HEK293 (cell line): ENCODE measurements at regions not wholly inside any gene's neighbourhood (a gene's known extent, or its start where the extent isn't known, plus 50 kb on each side); places are given as distances from the start of the nearest gene placed in this dataset.

Source experiments
- CTCF ChIA-PET: fragments of 350-600 bp; formaldehyde crosslinking; extraction: SDS; loops from one replicate; lab custom pipeline; 2021; ENCODE audit warnings: antibody characterized with exemption; lab: Yijun Ruan, JAX
- POLR2A ChIA-PET: fragments of 300-600 bp; formaldehyde crosslinking; extraction: SDS; loops from one replicate; lab custom pipeline; 2020; ENCODE audit warnings: antibody characterized with exemption, inconsistent platforms; lab: Yijun Ruan, JAX
- H3K27ac ChIP-seq: fragments of 200-500 bp; sonication (Bioruptor generic); 2 replicates; pipeline ENCODE4 v1.5.1; 2014; ENCODE audit warnings: low read depth, low read length, control low read depth, inconsistent platforms; ENCODE audit errors: extremely low read depth
- H3K36me3 ChIP-seq, 2 experiments: fragments of 200-500 bp in 1 of 2; sonication (Bioruptor generic) in 1 of 2; 1 replicate in 1 of 2; 2 replicates in 1 of 2; pipeline ENCODE4 v1.5.1; 2014 to 2017; ENCODE audit warnings: inconsistent platforms in 2 of 2, low read length in 2 of 2; ENCODE audit not compliant: control insufficient read depth in 2 of 2, insufficient read depth in 1 of 2
- H3K4me1 ChIP-seq: fragments of 200-500 bp; sonication (Bioruptor generic); 2 replicates; pipeline ENCODE4 v1.5.1; 2014; ENCODE audit warnings: mild to moderate bottlenecking, low read length, inconsistent platforms; ENCODE audit not compliant: control insufficient read depth, insufficient read depth
- H3K4me3 ChIP-seq: 2 replicates; pipeline ENCODE4 v1.5.1; 2011; ENCODE audit warnings: low read depth, mild to moderate bottlenecking, control low read depth, low read length, moderate library complexity
- H3K9me3 ChIP-seq: fragments of 200-500 bp; sonication (Bioruptor generic); 2 replicates; pipeline ENCODE4 v1.5.1; 2014; ENCODE audit warnings: low read depth, low read length, inconsistent platforms; ENCODE audit not compliant: control insufficient read depth, insufficient read depth
- EGR2 ChIP-seq: fragments of 450-650 bp; formaldehyde crosslinking; IDR thresholded peaks from 2 replicates; pipeline ENCODE4 v1.5.1; 2016; ENCODE audit warnings: low read depth, missing biosample characterization, missing genetic modification characterization
- GFI1B ChIP-seq: fragments of 450-650 bp; formaldehyde crosslinking; IDR thresholded peaks from 2 replicates; pipeline ENCODE4 v1.5.1; 2016; ENCODE audit warnings: missing biosample characterization, missing genetic modification characterization
- GLIS2 ChIP-seq: fragments of 450-650 bp; formaldehyde crosslinking; IDR thresholded peaks from 2 replicates; pipeline ENCODE4 v1.5.1; 2016; ENCODE audit warnings: missing biosample characterization, missing genetic modification characterization
- HOXD13 ChIP-seq: sonication (generic); formaldehyde crosslinking; IDR thresholded peaks from 2 replicates; pipeline ENCODE4 v1.8.0; 2022; ENCODE audit warnings: missing genetic modification reagents, borderline replicate concordance
- KLF1 ChIP-seq: fragments of 450-650 bp; formaldehyde crosslinking; IDR thresholded peaks from 2 replicates; pipeline ENCODE4 v1.5.1; 2016; ENCODE audit warnings: missing biosample characterization, missing genetic modification characterization
- KLF7 ChIP-seq: fragments of 450-650 bp; formaldehyde crosslinking; IDR thresholded peaks from 2 replicates; pipeline ENCODE4 v1.5.1; 2016; ENCODE audit warnings: missing biosample characterization, missing genetic modification characterization, borderline replicate concordance
- MEIS1 ChIP-seq: sonication (generic); formaldehyde crosslinking; IDR thresholded peaks from 2 replicates; pipeline ENCODE4 v1.8.1; 2022; ENCODE audit warnings: missing genetic modification reagents, mild to moderate bottlenecking, borderline replicate concordance
- OSR2 ChIP-seq: fragments of 450-650 bp; formaldehyde crosslinking; IDR thresholded peaks from 2 replicates; pipeline ENCODE4 v1.5.1; 2016; ENCODE audit warnings: missing biosample characterization, missing genetic modification characterization
- ZFP37 ChIP-seq: fragments of 450-650 bp; formaldehyde crosslinking; IDR thresholded peaks from 2 replicates; pipeline ENCODE4 v1.5.1; 2016; ENCODE audit warnings: missing biosample characterization, missing genetic modification characterization
- ZFP69B ChIP-seq: fragments of 450-650 bp; formaldehyde crosslinking; IDR thresholded peaks from 2 replicates; pipeline ENCODE4 v1.5.1; 2016; ENCODE audit warnings: missing biosample characterization, missing genetic modification characterization
- ZIC2 ChIP-seq: fragments of 450-650 bp; formaldehyde crosslinking; IDR thresholded peaks from 2 replicates; pipeline ENCODE4 v1.5.1; 2016; ENCODE audit warnings: missing biosample characterization, missing genetic modification characterization
- ZNF114 ChIP-seq: fragments of 450-650 bp; formaldehyde crosslinking; IDR thresholded peaks from 2 replicates; pipeline ENCODE4 v1.5.0; 2017; ENCODE audit warnings: missing biosample characterization, missing genetic modification characterization
- ZNF133 ChIP-seq: fragments of 450-650 bp; formaldehyde crosslinking; IDR thresholded peaks from 2 replicates; pipeline ENCODE4 v1.5.1; 2016; ENCODE audit warnings: missing biosample characterization, missing genetic modification characterization
- ZNF140 ChIP-seq: fragments of 450-650 bp; formaldehyde crosslinking; IDR thresholded peaks from 2 replicates; pipeline ENCODE4 v1.5.1; 2016; ENCODE audit warnings: missing biosample characterization, missing genetic modification characterization
- ZNF184 ChIP-seq: fragments of 450-650 bp; IDR thresholded peaks from 2 replicates; pipeline ENCODE4 v1.5.1; 2018; ENCODE audit warnings: missing biosample characterization, mild to moderate bottlenecking, missing genetic modification characterization
- ZNF19 ChIP-seq: fragments of 450-650 bp; formaldehyde crosslinking; IDR thresholded peaks from 2 replicates; pipeline ENCODE4; 2016; ENCODE audit warnings: missing biosample characterization, missing genetic modification characterization, low read depth
- ZNF37A ChIP-seq: fragments of 450-650 bp; IDR thresholded peaks from 2 replicates; pipeline ENCODE4 v1.5.1; 2018; ENCODE audit warnings: missing biosample characterization, missing genetic modification characterization
- ZNF394 ChIP-seq: fragments of 450-650 bp; formaldehyde crosslinking; IDR thresholded peaks from 2 replicates; pipeline ENCODE4 v1.5.1; 2016; ENCODE audit warnings: missing biosample characterization, missing genetic modification characterization, mild to moderate bottlenecking, moderate library complexity, borderline replicate concordance
- ZNF433 ChIP-seq: fragments of 450-650 bp; formaldehyde crosslinking; IDR thresholded peaks from 2 replicates; pipeline ENCODE4 v1.5.1; 2016; ENCODE audit warnings: missing biosample characterization, missing genetic modification characterization, low read depth
- ZNF555 ChIP-seq: fragments of 450-650 bp; formaldehyde crosslinking; conservative IDR thresholded peaks from 2 replicates; pipeline ENCODE4 v1.5.1; 2017; ENCODE audit warnings: missing biosample characterization, mild to moderate bottlenecking, missing genetic modification characterization, inconsistent platforms
- ZNF560 ChIP-seq: fragments of 450-650 bp; formaldehyde crosslinking; IDR thresholded peaks from 2 replicates; pipeline ENCODE4 v1.5.1; 2017; ENCODE audit warnings: missing biosample characterization, missing genetic modification characterization, borderline replicate concordance
- ZNF561 ChIP-seq: fragments of 450-650 bp; IDR thresholded peaks from 2 replicates; pipeline ENCODE4 v1.5.1; 2018; ENCODE audit warnings: missing biosample characterization, missing genetic modification characterization, borderline replicate concordance
- ZNF670 ChIP-seq: fragments of 450-650 bp; formaldehyde crosslinking; IDR thresholded peaks from 2 replicates; pipeline ENCODE4 v1.5.1; 2016; ENCODE audit warnings: missing biosample characterization, missing genetic modification characterization, low read depth
- ZNF76 ChIP-seq: fragments of 450-650 bp; formaldehyde crosslinking; IDR thresholded peaks from 2 replicates; pipeline ENCODE4; 2016; ENCODE audit warnings: low read depth, missing biosample characterization, missing genetic modification characterization, borderline replicate concordance
- ZNF785 ChIP-seq: fragments of 450-650 bp; formaldehyde crosslinking; IDR thresholded peaks from 2 replicates; pipeline ENCODE4 v1.5.1; 2016; ENCODE audit warnings: missing biosample characterization, missing genetic modification characterization
- TF ChIP-seq, protein P1 (sequence below): fragments of 450-650 bp; IDR thresholded peaks from 2 replicates; pipeline ENCODE4 v1.5.1; 2018; ENCODE audit warnings: missing biosample characterization, missing genetic modification characterization
- TF ChIP-seq, protein P2 (sequence below): fragments of 450-650 bp; formaldehyde crosslinking; IDR thresholded peaks from 2 replicates; pipeline ENCODE4 v1.5.1; 2016; ENCODE audit warnings: missing biosample characterization, missing genetic modification characterization
- TF ChIP-seq, protein P3 (sequence below): fragments of 450-650 bp; formaldehyde crosslinking; IDR thresholded peaks from 2 replicates; pipeline ENCODE4 v1.5.1; 2016; ENCODE audit warnings: missing biosample characterization, missing genetic modification characterization

DNA sequence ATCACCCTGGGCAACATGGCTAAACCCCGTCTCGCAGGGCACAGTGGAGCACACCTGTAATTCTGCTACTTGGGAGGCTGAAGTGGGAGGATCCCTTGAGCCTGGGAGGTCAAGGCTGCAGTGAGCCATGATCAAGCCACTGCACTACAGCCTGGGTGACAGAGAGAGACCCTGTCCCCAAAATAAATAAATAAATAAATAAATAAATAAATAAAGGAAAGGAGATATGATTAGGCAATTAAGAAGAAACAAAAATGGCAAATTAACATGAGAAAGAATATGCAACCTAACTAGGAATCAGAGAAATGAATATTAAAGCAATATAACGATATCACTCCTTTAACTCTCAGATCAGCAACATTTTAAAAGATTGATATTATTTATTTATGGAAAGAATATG lies 92.3 kb downstream of the C1D start (continued):
- no peak for TF ChIP-seq GFI1B (tag by site-specific recombination)
- TF ChIP-seq ZNF140 (tag by site-specific recombination): peak; percentile 48; the same call in 1 of the 2 replicates
- TF ChIP-seq ZNF37A (tag by site-specific recombination): no peak
- TF ChIP-seq HOXD13: no peak
- no peak for TF ChIP-seq ZNF785
- no peak for TF ChIP-seq EGR2 (tag by site-specific recombination)
- TF ChIP-seq OSR2 (tag by site-specific recombination): no peak
- TF ChIP-seq ZNF394 (tag by site-specific recombination): peak; percentile 53; the same call in 1 of the 2 replicates
- TF ChIP-seq ZNF184 (tag by site-specific recombination): no peak
- no peak for TF ChIP-seq KLF7 (tag by site-specific recombination)
- no peak for TF ChIP-seq ZIC2 (tag by site-specific recombination)
- peak; percentile 19; the same call in 1 of the 2 replicates for TF ChIP-seq ZNF555 (tag by site-specific recombination)
- TF ChIP-seq, all 188 proteins: peak for 5

DNA sequence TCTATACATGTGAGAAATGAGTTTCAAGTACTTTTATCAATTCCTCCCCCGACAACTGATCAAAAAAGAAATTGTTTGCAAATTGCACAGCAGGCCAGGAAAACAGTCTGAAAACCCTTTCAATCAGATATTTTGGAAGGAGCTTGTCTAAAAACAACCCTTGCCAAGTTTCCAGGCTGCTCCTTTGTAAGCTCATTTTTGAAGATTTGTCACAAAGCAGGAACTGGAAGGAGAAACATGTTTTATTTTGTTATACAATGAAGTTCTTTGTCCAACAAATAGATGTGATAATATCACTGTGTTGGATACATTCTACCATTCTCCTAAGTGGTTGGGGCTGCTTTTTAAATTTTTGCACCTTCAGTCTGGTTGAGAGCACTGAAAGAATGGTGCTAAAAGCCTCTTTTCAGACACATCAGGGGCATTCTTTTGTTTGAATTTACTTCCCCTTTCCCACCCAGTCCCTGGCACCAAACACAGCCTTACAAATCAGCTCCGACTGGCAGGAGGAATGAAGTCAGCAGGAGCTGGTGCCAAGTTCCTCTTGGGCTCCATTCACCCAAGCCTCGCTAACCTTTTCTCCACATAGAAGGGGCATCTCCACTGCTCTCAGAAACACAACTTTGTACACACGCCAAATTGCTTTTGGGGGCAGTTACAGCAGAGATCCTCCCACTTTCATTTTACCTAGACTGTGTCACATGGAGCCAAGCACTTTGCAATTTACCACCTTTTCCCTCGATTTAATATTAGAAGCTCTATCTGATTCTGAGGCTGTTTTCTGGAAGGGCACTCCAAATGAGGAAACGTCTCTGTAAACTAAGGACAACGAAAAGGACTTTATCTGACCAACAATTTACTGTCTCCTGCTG lies 88.0 kb downstream of the C1D start:
- POLR2A ChIA-PET: no interaction called here
- no peaks in the 10 kb centered on the region for H3K4me1 ChIP-seq
- no peak overlapping the region for H3K27ac ChIP-seq
- H3K36me3 ChIP-seq: no peaks in the 10 kb centered on the region
- H3K9me3 ChIP-seq: no peaks in the 10 kb centered on the region
- CTCF ChIA-PET: interaction anchor here (0.6 to 1.2 kb wide), 4 partner anchors 10 to 661 kb away, joined by 3 to 6 read pairs (median 4); no protein-coding TSS in a partner anchor
- TF ChIP-seq ZFP69B (no peak), ZNF561 (tag by site-specific recombination) (no peak), ZNF19 (tag by site-specific recombination) (no peak), ZNF133 (tag by site-specific recombination) (no peak), ZNF670 (tag by site-specific recombination) (no peak), ZNF76 (tag by site-specific recombination) (no peak), ZNF433 (no peak), MEIS1 (CRISPR knock-in tag) (no peak), ZFP37 (tag by site-specific recombination) (no peak), ZNF37A (tag by site-specific recombination) (no peak), KLF1 (tag by site-specific recombination) (no peak), ZNF394 (tag by site-specific recombination) (no peak), ZNF114 (no peak), GLIS2 (tag by site-specific recombination) (no peak), ZNF560 (tag by site-specific recombination) (no peak)
- TF ChIP-seq, protein P1, sequence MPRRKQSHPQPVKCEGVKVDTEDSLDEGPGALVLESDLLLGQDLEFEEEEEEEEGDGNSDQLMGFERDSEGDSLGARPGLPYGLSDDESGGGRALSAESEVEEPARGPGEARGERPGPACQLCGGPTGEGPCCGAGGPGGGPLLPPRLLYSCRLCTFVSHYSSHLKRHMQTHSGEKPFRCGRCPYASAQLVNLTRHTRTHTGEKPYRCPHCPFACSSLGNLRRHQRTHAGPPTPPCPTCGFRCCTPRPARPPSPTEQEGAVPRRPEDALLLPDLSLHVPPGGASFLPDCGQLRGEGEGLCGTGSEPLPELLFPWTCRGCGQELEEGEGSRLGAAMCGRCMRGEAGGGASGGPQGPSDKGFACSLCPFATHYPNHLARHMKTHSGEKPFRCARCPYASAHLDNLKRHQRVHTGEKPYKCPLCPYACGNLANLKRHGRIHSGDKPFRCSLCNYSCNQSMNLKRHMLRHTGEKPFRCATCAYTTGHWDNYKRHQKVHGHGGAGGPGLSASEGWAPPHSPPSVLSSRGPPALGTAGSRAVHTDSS (tag by site-specific recombination): no peak
- TF ChIP-seq, protein P2, sequence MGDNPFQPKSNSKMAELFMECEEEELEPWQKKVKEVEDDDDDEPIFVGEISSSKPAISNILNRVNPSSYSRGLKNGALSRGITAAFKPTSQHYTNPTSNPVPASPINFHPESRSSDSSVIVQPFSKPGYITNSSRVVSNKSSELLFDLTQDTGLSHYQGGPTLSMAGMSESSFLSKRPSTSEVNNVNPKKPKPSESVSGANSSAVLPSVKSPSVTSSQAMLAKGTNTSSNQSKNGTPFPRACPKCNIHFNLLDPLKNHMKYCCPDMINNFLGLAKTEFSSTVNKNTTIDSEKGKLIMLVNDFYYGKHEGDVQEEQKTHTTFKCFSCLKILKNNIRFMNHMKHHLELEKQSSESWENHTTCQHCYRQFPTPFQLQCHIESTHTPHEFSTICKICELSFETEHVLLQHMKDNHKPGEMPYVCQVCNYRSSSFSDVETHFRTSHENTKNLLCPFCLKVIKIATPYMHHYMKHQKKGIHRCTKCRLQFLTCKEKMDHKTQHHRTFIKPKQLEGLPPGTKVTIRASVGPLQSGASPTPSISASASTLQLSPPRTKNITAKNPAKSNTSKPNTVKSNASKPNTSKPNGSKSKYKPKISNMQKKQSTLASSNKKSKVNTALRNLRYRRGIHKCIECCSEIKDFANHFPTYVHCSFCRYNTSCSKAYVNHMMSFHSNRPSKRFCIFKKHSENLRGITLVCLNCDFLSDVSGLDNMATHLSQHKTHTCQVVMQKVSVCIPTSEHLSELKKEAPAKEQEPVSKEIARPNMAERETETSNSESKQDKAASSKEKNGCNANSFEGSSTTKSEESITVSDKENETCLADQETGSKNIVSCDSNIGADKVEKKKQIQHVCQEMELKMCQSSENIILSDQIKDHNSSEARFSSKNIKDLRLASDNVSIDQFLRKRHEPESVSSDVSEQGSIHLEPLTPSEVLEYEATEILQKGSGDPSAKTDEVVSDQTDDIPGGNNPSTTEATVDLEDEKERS (tag by site-specific recombination): no peak
- TF ChIP-seq, protein P3, sequence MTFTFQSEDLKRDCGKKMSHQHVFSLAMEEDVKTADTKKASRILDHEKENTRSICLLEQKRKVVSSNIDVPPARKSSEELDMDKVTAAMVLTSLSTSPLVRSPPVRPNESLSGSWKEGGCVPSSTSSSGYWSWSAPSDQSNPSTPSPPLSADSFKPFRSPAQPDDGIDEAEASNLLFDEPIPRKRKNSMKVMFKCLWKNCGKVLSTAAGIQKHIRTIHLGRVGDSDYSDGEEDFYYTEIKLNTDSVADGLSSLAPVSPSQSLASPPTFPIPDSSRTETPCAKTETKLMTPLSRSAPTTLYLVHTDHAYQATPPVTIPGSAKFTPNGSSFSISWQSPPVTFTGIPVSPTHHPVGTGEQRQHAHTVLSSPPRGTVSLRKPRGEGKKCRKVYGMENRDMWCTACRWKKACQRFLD (tag by site-specific recombination): no peak
- H3K4me3 ChIP-seq: no peak overlapping the region
